MM.1S (cell line): ENCODE measurements at regions not wholly inside any gene's neighbourhood (a gene's known extent, or its start where the extent isn't known, plus 50 kb on each side); places are given as distances from the start of the nearest gene placed in this dataset.

Experiments used
- DNase-seq: peaks from one replicate; pipeline ENCODE4 v3.0.0-alpha.2; 2015
- H2AFZ ChIP-seq: fragments of 300-600 bp; sonication (generic); 2 replicates; pipeline ENCODE4 v1.6.0; 2016; ENCODE audit warnings: antibody characterized with exemption, low read length
- H3F3A ChIP-seq: fragments of 300-600 bp; sonication (generic); 2 replicates; pipeline ENCODE4 v1.6.1; 2016; ENCODE audit warnings: mild to moderate bottlenecking, antibody characterized with exemption, low read length, moderate library complexity, mixed read lengths; ENCODE audit not compliant: insufficient read depth
- H3K27ac ChIP-seq: fragments of 300-600 bp; sonication (generic); 2 replicates; pipeline ENCODE4 v1.5.1; 2016; ENCODE audit warnings: mild to moderate bottlenecking, low read length
- H3K27me3 ChIP-seq: fragments of 300-600 bp; sonication (generic); replicated peaks from 2 replicates; pipeline ENCODE4 v1.6.0; 2016; ENCODE audit warnings: low read length; ENCODE audit not compliant: insufficient read depth
- H3K36me3 ChIP-seq: fragments of 300-600 bp; sonication (generic); replicated peaks from 2 replicates; pipeline ENCODE4 v1.6.1; 2016; ENCODE audit warnings: mild to moderate bottlenecking, low read length, mixed read lengths; ENCODE audit not compliant: insufficient read depth
- H3K4me1 ChIP-seq: fragments of 300-600 bp; sonication (generic); 2 replicates; pipeline ENCODE4 v1.6.1; 2016; ENCODE audit warnings: low read length, mixed read lengths
- H3K4me2 ChIP-seq: fragments of 300-600 bp; sonication (generic); 2 replicates; pipeline ENCODE4 v1.6.0; 2016; ENCODE audit warnings: low read depth, low read length
- H3K4me3 ChIP-seq: fragments of 300-600 bp; sonication (generic); 2 replicates; pipeline ENCODE4 v1.5.1; 2016; ENCODE audit warnings: low read length, mixed read lengths
- H3K79me2 ChIP-seq: fragments of 300-600 bp; sonication (generic); 2 replicates; pipeline ENCODE4 v1.6.1; 2016; ENCODE audit warnings: mixed run types, low read length, mixed read lengths
- H3K9ac ChIP-seq: fragments of 300-600 bp; sonication (generic); 2 replicates; pipeline ENCODE4 v1.6.1; 2016; ENCODE audit warnings: low read length, mixed read lengths
- H3K9me2 ChIP-seq: fragments of 300-600 bp; sonication (generic); replicated peaks from 2 replicates; pipeline ENCODE4 v1.6.1; 2016; ENCODE audit warnings: mild to moderate bottlenecking, low read length, mixed read lengths; ENCODE audit not compliant: insufficient read depth
- H3K9me3 ChIP-seq: fragments of 300-600 bp; sonication (generic); replicated peaks from 2 replicates; pipeline ENCODE4 v1.6.1; 2016; ENCODE audit warnings: mild to moderate bottlenecking, low read length, mixed read lengths; ENCODE audit not compliant: insufficient read depth
- H4K20me1 ChIP-seq: fragments of 300-600 bp; sonication (generic); 2 replicates; pipeline ENCODE4 v1.6.1; 2016; ENCODE audit warnings: mild to moderate bottlenecking, low read length, moderate library complexity, mixed read lengths; ENCODE audit not compliant: insufficient read depth
- CTCF ChIP-seq: fragments of 300-600 bp; sonication (generic); IDR thresholded peaks from 2 replicates; pipeline ENCODE4 v1.5.1; 2016; ENCODE audit warnings: antibody characterized with exemption, low read length, mixed read lengths
- EZH2 ChIP-seq: fragments of 300-600 bp; sonication (generic); optimal IDR thresholded peaks from 2 replicates; pipeline ENCODE3; 2017; ENCODE audit warnings: low read depth, mild to moderate bottlenecking, antibody characterized with exemption, low read length, mixed read lengths
- EZH2phosphoT487 ChIP-seq: fragments of 300-600 bp; sonication (generic); IDR thresholded peaks from 2 replicates; pipeline ENCODE4 v1.6.1; 2018; ENCODE audit warnings: antibody characterized with exemption, low read length

- DNase-seq = no peak
- no peaks in the 10 kb centered on the region for H3K4me1 ChIP-seq
- H3F3A ChIP-seq = no peaks in the 10 kb centered on the region
- no peak overlapping the region for H3K4me3 ChIP-seq
- no peaks in the 10 kb centered on the region for H3K9me2 ChIP-seq
- H3K4me2 ChIP-seq = no peak overlapping the region
- H3K27me3 ChIP-seq = no peaks in the 10 kb centered on the region
- no peak overlapping the region for H2AFZ ChIP-seq
- H3K9me3 ChIP-seq = no peaks in the 10 kb centered on the region
- H3K27ac ChIP-seq = no peak overlapping the region
- H3K9ac ChIP-seq = no peak overlapping the region
- H4K20me1 ChIP-seq = no peaks in the 10 kb centered on the region
- H3K36me3 ChIP-seq = no peaks in the 10 kb centered on the region
- no peak for TF ChIP-seq CTCF
- no peak for TF ChIP-seq EZH2
- TF ChIP-seq EZH2phosphoT487 = no peak
- H3K79me2 ChIP-seq = no peaks in the 10 kb centered on the region
These were observed 131.0 kb upstream of the CXCR4 start for GRCh38 chr2:136248907-136249306.

GRCh38 chr2:136248242-136248641, 130.3 kb upstream of the CXCR4 start:
- Histone ChIP-seq H3K79me2 (no peaks in the 10 kb centered on the region), H3F3A (no peaks in the 10 kb centered on the region), H2AFZ (no peak overlapping the region), H3K4me3 (no peak overlapping the region), H4K20me1 (no peaks in the 10 kb centered on the region), H3K4me1 (no peaks in the 10 kb centered on the region), H3K27ac (no peak overlapping the region), H3K27me3 (no peaks in the 10 kb centered on the region), H3K9ac (no peak overlapping the region), H3K4me2 (no peak overlapping the region), H3K9me3 (no peaks in the 10 kb centered on the region), H3K36me3 (no peaks in the 10 kb centered on the region), H3K9me2 (no peaks in the 10 kb centered on the region)
- no peak for DNase-seq
- TF ChIP-seq EZH2 (no peak), CTCF (no peak), EZH2phosphoT487 (no peak)

GRCh38 chr2:136247204-136247950, 129.4 kb upstream of the CXCR4 start:
- no peaks in the 10 kb centered on the region for H3K9me2 ChIP-seq
- no peaks in the 10 kb centered on the region for H3K27me3 ChIP-seq
- no peaks in the 10 kb centered on the region for H3K4me1 ChIP-seq
- TF ChIP-seq EZH2 = no peak
- TF ChIP-seq CTCF = no peak
- TF ChIP-seq EZH2phosphoT487 = no peak
- H3K9ac ChIP-seq = no peak overlapping the region
- H4K20me1 ChIP-seq = no peaks in the 10 kb centered on the region
- no peaks in the 10 kb centered on the region for H3K9me3 ChIP-seq
- H3K4me2 ChIP-seq = no peak overlapping the region
- no peak overlapping the region for H2AFZ ChIP-seq
- H3K79me2 ChIP-seq = no peaks in the 10 kb centered on the region
- H3F3A ChIP-seq = no peaks in the 10 kb centered on the region
- no peak for DNase-seq
- no peaks in the 10 kb centered on the region for H3K36me3 ChIP-seq
- no peak overlapping the region for H3K4me3 ChIP-seq
- no peak overlapping the region for H3K27ac ChIP-seq
